Thymus (tissue), 11 donors: ENCODE measurements at regions not wholly inside any gene's neighbourhood (a gene's known extent, or its start where the extent isn't known, plus 50 kb on each side); places are given as distances from the start of the nearest gene placed in this dataset.

Experiments used
- DNase-seq, 9 donors: peaks; one replicate each; pipeline ENCODE4 v3.0.0-alpha.2; 2013; ENCODE audit warnings: low spot score in 9 of 9, low read depth in 6 of 9, missing footprints in 1 of 9
- H3K27ac ChIP-seq, 2 donors: one replicate each; pipeline ENCODE4 v1.5.1; 2013; ENCODE audit warnings: control low read depth in 1 of 2, low read depth in 1 of 2, low read length in 1 of 2, mild to moderate bottlenecking in 1 of 2, moderate library complexity in 1 of 2
- H3K27me3 ChIP-seq, 2 donors: one replicate each; pipeline ENCODE4 v1.5.1; 2013; ENCODE audit warnings: low read length in 1 of 2; ENCODE audit not compliant: control insufficient read depth in 2 of 2, insufficient read depth in 1 of 2
- H3K36me3 ChIP-seq, 2 donors: one replicate each; pipeline ENCODE4 v1.5.1; 2013; ENCODE audit warnings: low read length in 1 of 2, mild to moderate bottlenecking in 1 of 2, moderate library complexity in 1 of 2; ENCODE audit not compliant: control insufficient read depth in 2 of 2, insufficient read depth in 2 of 2
- H3K4me1 ChIP-seq, 2 donors: one replicate each; pipeline ENCODE4 v1.5.1; 2013; ENCODE audit warnings: low read length in 2 of 2; ENCODE audit not compliant: control insufficient read depth in 2 of 2, insufficient read depth in 2 of 2
- H3K4me3 ChIP-seq, 2 donors: one replicate each; pipeline ENCODE4 v1.5.1; 2013; ENCODE audit warnings: low read length in 2 of 2, control low read depth in 1 of 2, mild to moderate bottlenecking in 1 of 2
- H3K9me3 ChIP-seq, 2 donors: one replicate each; pipeline ENCODE4 v1.5.1; 2013; ENCODE audit warnings: low read length in 1 of 2, mild to moderate bottlenecking in 1 of 2; ENCODE audit not compliant: control insufficient read depth in 2 of 2, insufficient read depth in 1 of 2
- WGBS: extraction: QIAGEN DNeasy Blood & Tissue Kit; methylation state at CpG from one replicate; pipeline ENCODE4 v1.1.7; 2013; 5-methylcytosine and 5-hydroxymethylcytosine counted together
- donor health status: healthy.

GRCh38 chr18:70907673-70908072, 618.8 kb downstream of the SOCS6 start:
- Histone ChIP-seq H3K4me3 (no peak overlapping the region), H3K9me3 (no peaks in the 10 kb centered on the region), H3K36me3 (no peaks in the 10 kb centered on the region), H3K27me3 (no peaks in the 10 kb centered on the region), H3K27ac (no peak overlapping the region), H3K4me1 (no peaks in the 10 kb centered on the region)
- WGBS = 39% methylated on average over 3 of the region's 3 CpGs
- DNase-seq = no peak

GRCh38 chr18:70892381-70892780, 603.5 kb downstream of the SOCS6 start:
- no peaks in the 10 kb centered on the region for H3K36me3 ChIP-seq
- no peaks in the 10 kb centered on the region for H3K9me3 ChIP-seq
- no peaks in the 10 kb centered on the region for H3K4me1 ChIP-seq
- no peak for DNase-seq
- H3K27me3 ChIP-seq = no peaks in the 10 kb centered on the region
- 99% methylated on average over 1 of the region's 1 CpG for WGBS
- no peak overlapping the region for H3K4me3 ChIP-seq
- H3K27ac ChIP-seq = no peak overlapping the region

- Histone ChIP-seq H3K4me3 (no peak overlapping the region), H3K27me3 (no peaks in the 10 kb centered on the region), H3K36me3 (no peaks in the 10 kb centered on the region), H3K4me1 (no peaks in the 10 kb centered on the region), H3K9me3 (no peaks in the 10 kb centered on the region), H3K27ac (no peak overlapping the region)
- no peak for DNase-seq
- WGBS = 97% methylated on average over 1 of the region's 1 CpG
These were observed 581.4 kb downstream of the SOCS6 start for GRCh38 chr18:70870292-70870691.

- no peaks in the 10 kb centered on the region for H3K36me3 ChIP-seq
- H3K9me3 ChIP-seq = no peaks in the 10 kb centered on the region
- H3K4me3 ChIP-seq = no peak overlapping the region
- H3K27ac ChIP-seq = no peak overlapping the region
- H3K27me3 ChIP-seq = no peaks in the 10 kb centered on the region
- no peaks in the 10 kb centered on the region for H3K4me1 ChIP-seq
- DNase-seq = no peak
- WGBS = 96% methylated on average over 7 of the region's 7 CpGs
These were observed 559.5 kb downstream of the SOCS6 start for GRCh38 chr18:70848329-70848728.

GRCh38 chr18:70840649-70841048, 551.8 kb downstream of the SOCS6 start:
- no peak overlapping the region for H3K4me3 ChIP-seq
- no peak for DNase-seq
- no peaks in the 10 kb centered on the region for H3K9me3 ChIP-seq
- H3K27me3 ChIP-seq = no peaks in the 10 kb centered on the region
- no peak overlapping the region for H3K27ac ChIP-seq
- H3K4me1 ChIP-seq = no peaks in the 10 kb centered on the region
- H3K36me3 ChIP-seq = no peaks in the 10 kb centered on the region
- WGBS = 95% methylated on average over 3 of the region's 3 CpGs

GRCh38 chr18:70827632-70828031, 538.8 kb downstream of the SOCS6 start:
- no peaks in the 10 kb centered on the region for H3K9me3 ChIP-seq
- H3K4me1 ChIP-seq = no peaks in the 10 kb centered on the region
- H3K4me3 ChIP-seq = no peak overlapping the region
- no peak overlapping the region for H3K27ac ChIP-seq
- WGBS = 86% methylated on average over 3 of the region's 3 CpGs
- no peaks in the 10 kb centered on the region for H3K27me3 ChIP-seq
- DNase-seq = no peak
- H3K36me3 ChIP-seq = no peaks in the 10 kb centered on the region

GRCh38 chr18:70826571-70826970, 537.7 kb downstream of the SOCS6 start:
- no peak overlapping the region for H3K27ac ChIP-seq
- H3K4me3 ChIP-seq = no peak overlapping the region
- no peak for DNase-seq
- H3K36me3 ChIP-seq = no peaks in the 10 kb centered on the region
- H3K27me3 ChIP-seq = no peaks in the 10 kb centered on the region
- H3K9me3 ChIP-seq = no peaks in the 10 kb centered on the region
- H3K4me1 ChIP-seq = no peaks in the 10 kb centered on the region
- 96% methylated on average over 2 of the region's 2 CpGs for WGBS

- Histone ChIP-seq H3K27me3 (no peaks in the 10 kb centered on the region), H3K9me3 (no peaks in the 10 kb centered on the region), H3K36me3 (no peaks in the 10 kb centered on the region), H3K27ac (no peak overlapping the region), H3K4me3 (no peak overlapping the region), H3K4me1 (no peaks in the 10 kb centered on the region)
- no peak for DNase-seq
- WGBS = 88% methylated on average over 3 of the region's 3 CpGs
These were observed 533.8 kb downstream of the SOCS6 start for GRCh38 chr18:70822691-70823090.

- no peak overlapping the region for H3K27ac ChIP-seq
- WGBS = 48% methylated on average over 3 of the region's 3 CpGs
These were observed 533.3 kb downstream of the SOCS6 start for GRCh38 chr18:70822117-70822516.

GRCh38 chr18:70808481-70809056, 519.7 kb downstream of the SOCS6 start:
- no peaks in the 10 kb centered on the region for H3K36me3 ChIP-seq
- H3K9me3 ChIP-seq = no peaks in the 10 kb centered on the region
- no peaks in the 10 kb centered on the region for H3K27me3 ChIP-seq
- H3K4me1 ChIP-seq = no peaks in the 10 kb centered on the region
- no peak for DNase-seq
- H3K4me3 ChIP-seq = no peak overlapping the region
- no peak overlapping the region for H3K27ac ChIP-seq
- 92% methylated on average over 8 of the region's 8 CpGs for WGBS

More at GRCh38 chr18:70822117-70822516, 533.3 kb downstream of the SOCS6 start:
- no peaks in the 10 kb centered on the region for H3K36me3 ChIP-seq
- H3K27me3 ChIP-seq = no peaks in the 10 kb centered on the region
- no peaks in the 10 kb centered on the region for H3K9me3 ChIP-seq
- no peak overlapping the region for H3K4me3 ChIP-seq
- DNase-seq = no peak
- no peaks in the 10 kb centered on the region for H3K4me1 ChIP-seq
